ENCODE measurements at regions not wholly inside any gene's neighbourhood (a gene's known extent, or its start where the extent isn't known, plus 50 kb on each side); places are given as distances from the start of the nearest gene placed in this dataset.
"Not testable (repeated sequence)": the region's sequence is repeated elsewhere in the genome, so short reads cannot be mapped to it uniquely, and the experiment has no call there.

DNA sequence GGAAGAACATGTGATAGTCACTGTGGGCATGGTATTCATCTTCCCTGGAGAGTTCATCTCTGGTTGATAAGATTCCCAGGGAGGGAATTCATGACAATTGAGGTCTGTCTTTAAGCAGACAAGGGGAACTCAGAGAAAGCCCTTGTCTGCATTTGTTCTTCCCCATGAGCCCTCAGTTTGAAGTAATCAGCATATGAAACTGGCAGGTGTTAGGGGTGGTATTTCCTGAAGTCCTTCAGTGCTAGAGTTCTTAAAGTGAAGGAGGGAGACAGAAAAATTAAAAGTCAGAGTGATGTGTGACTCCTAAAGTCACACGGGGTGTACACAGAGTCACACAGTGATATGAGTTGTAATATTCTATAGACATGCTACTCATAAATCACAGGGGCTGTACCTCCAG is 60.6 kb upstream of the SYK start:
- DNase-seq, result no peak

- DNase-seq, result no peak
Observed at GRCh38 chr9:90737742-90738141, 63.9 kb upstream of the SYK start.

GRCh38 chr9:90735952-90736351 is 65.7 kb upstream of the SYK start:
- peak; percentile 9 to 66 (median 21) for DNase-seq

DNA sequence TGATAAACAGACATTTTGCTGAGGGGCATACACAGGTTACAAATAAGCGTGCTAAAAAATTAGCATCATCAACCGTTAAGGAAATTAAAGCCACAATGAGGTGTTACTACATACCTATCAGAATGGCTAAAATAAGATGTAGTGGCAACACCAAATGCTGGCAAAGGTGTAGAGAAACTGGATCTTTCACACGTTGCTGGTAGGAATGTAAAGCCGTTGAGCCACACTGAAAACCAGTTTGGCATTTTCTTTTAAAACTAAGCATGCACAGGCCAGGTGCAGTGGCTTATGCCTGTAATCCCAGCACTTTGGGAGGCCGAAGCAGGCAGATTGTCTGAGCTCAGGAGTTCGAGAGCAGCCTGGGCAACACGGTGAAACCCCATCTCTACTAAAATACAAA is 67.0 kb upstream of the SYK start:
- DNase-seq, result no peak

- DNase-seq, result no peak
Observed at GRCh38 chr9:90729351-90729750, 72.3 kb upstream of the SYK start.

GRCh38 chr9:90727488-90727887 is 74.1 kb upstream of the SYK start:
- no peak for DNase-seq

DNA sequence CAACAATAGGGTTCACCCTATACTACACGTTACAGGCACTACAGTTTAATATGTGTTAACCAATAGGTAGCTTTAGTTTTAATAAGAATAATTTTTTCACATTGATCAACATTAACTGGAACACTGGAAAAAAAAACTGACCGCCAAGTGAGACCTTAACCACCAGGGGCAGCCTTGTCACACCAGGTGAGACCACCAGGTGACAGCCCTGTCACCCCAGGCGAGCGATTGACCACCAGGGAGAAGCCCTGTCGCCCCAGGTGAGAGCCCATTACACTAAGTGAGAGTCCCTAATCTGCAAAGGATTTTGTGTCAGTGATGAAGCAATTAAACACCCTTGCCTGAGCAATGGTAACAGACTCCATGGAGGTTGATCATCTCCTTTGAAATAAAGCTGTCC is 75.4 kb upstream of the SYK start:
- peak in 2 of 3 experiments; percentile 6 to 50 for DNase-seq

GRCh38 chr9:90724880-90725279 is 76.7 kb upstream of the SYK start:
- DNase-seq, result no peak

GRCh38 chr9:90724112-90724511 is 77.5 kb upstream of the SYK start:
- no peak for DNase-seq

DNA sequence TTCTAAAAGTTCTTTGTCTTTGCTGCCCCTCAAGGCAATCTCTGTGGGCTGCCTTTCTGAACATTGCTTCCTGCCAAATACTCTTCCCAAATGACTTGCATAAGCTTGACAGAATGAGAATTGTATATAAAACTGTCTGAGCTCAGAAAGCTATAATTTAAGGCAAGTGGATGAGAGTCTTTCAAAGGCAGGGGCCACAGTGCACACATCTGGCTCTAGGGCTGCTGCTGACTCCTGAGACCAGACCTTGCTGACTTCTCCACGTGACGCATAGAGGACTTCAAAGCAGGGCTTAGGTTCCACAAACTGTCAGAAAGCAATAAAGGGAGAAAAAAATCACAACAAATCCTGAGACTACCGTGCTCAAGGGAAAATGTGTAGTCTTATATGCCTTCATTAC is 79.4 kb upstream of the DIRAS2 start:
- no peak for DNase-seq

- peak in 1 of 3 experiments; percentile 25 for DNase-seq
Observed at GRCh38 chr9:90720621-90721265, 78.1 kb upstream of the DIRAS2 start.

DNA sequence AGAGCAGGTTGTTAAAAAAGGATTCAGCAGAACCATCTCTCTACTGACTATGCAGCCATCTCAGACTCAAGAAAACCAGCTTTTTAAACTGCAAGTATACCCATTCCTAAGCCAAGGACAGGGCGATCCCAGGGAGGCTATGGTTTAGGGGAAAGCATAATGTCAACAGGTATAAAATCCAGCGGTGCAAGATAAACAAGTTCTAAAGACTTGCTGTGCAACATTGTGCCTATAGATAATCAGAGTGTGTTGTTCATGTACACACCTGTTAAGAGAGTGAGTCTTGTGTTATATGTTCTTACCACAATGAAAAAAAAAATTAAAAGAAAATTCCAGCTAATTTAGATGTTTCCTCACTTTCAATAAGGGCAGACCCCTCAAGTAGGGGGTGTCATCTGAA is 63.6 kb upstream of the DIRAS2 start:
- no peak for DNase-seq

GRCh38 chr9:90702441-90702955 is 59.9 kb upstream of the DIRAS2 start:
- DNase-seq, result no peak

- DNase-seq, result no peak
Observed at GRCh38 chr9:90698871-90699440, 56.3 kb upstream of the DIRAS2 start.

- no peak for DNase-seq
Observed at GRCh38 chr9:90697808-90698207, 55.2 kb upstream of the DIRAS2 start.

- not testable (repeated sequence) for DNase-seq
Observed at GRCh38 chr9:90694187-90694586, 51.6 kb upstream of the DIRAS2 start.
